GM23338 (cell line): ENCODE measurements at regions not wholly inside any gene's neighbourhood (a gene's known extent, or its start where the extent isn't known, plus 50 kb on each side); places are given as distances from the start of the nearest gene placed in this dataset.

ENCODE experiments used
- ATAC-seq: fragments of 200-7000 bp; cut with Tn5 transposase; 3 replicates; pipeline ENCODE4 v1.9.1; 2020
- DNase-seq: peaks from one replicate; pipeline ENCODE4 v3.0.0-alpha.2; 2015; ENCODE audit warnings: low spot score
- H2AFZ ChIP-seq: fragments of 200-600 bp; sonication (generic); 2 replicates; pipeline ENCODE4 v1.8.0; 2016; ENCODE audit warnings: antibody characterized with exemption, mild to moderate bottlenecking, moderate library complexity
- H3F3A ChIP-seq: fragments of 200-600 bp; sonication (generic); replicated peaks from 2 replicates; pipeline ENCODE4 v1.8.0; 2017; ENCODE audit warnings: antibody characterized with exemption, mixed run types, low read depth
- H3K27ac ChIP-seq: fragments of 200-600 bp; sonication (generic); 2 replicates; pipeline ENCODE4 v1.6.1; 2016; ENCODE audit warnings: low read depth
- H3K27me3 ChIP-seq: fragments of 200-600 bp; sonication (generic); 2 replicates; pipeline ENCODE4 v1.8.0; 2016; ENCODE audit warnings: mild to moderate bottlenecking, mixed run types, moderate library complexity; ENCODE audit not compliant: insufficient read depth
- H3K36me3 ChIP-seq: fragments of 200-600 bp; sonication (generic); 2 replicates; pipeline ENCODE4 v1.8.0; 2016; ENCODE audit warnings: mild to moderate bottlenecking; ENCODE audit not compliant: insufficient read depth
- H3K4me1 ChIP-seq: fragments of 200-600 bp; sonication (generic); 2 replicates; pipeline ENCODE4 v1.8.0; 2016; ENCODE audit warnings: mild to moderate bottlenecking, moderate library complexity; ENCODE audit not compliant: insufficient read depth
- H3K4me2 ChIP-seq: fragments of 200-600 bp; sonication (generic); 2 replicates; pipeline ENCODE4 v1.7.1; 2017; ENCODE audit warnings: mixed run types
- H3K4me3 ChIP-seq: fragments of 200-600 bp; sonication (generic); 2 replicates; pipeline ENCODE4 v1.6.1; 2016; ENCODE audit warnings: mixed run types
- H3K79me2 ChIP-seq: fragments of 200-600 bp; sonication (generic); replicated peaks from 2 replicates; pipeline ENCODE4 v1.8.0; 2017; ENCODE audit warnings: mild to moderate bottlenecking; ENCODE audit not compliant: insufficient read depth
- H3K9me2 ChIP-seq: fragments of 200-600 bp; sonication (generic); 2 replicates; pipeline ENCODE4 v1.8.0; 2017; ENCODE audit not compliant: insufficient read depth
- H4K20me1 ChIP-seq: fragments of 200-600 bp; sonication (generic); replicated peaks from 2 replicates; pipeline ENCODE4 v1.8.0; 2017; ENCODE audit warnings: mild to moderate bottlenecking; ENCODE audit not compliant: insufficient read depth
- H3K27ac Mint-ChIP-seq: 2 replicates; pipeline ENCODE4 v1.8.0; 2020; ENCODE audit warnings: inconsistent platforms, mild to moderate bottlenecking, moderate library complexity, mixed read lengths
- H3K27me3 Mint-ChIP-seq: 3 replicates; pipeline ENCODE4 v1.8.0; 2022; ENCODE audit warnings: low read depth, mild to moderate bottlenecking, moderate library complexity, mixed read lengths, inconsistent platforms; ENCODE audit not compliant: insufficient read depth, poor library complexity
- H3K36me3 Mint-ChIP-seq: 3 replicates; pipeline ENCODE4 v1.8.0; 2021; ENCODE audit warnings: low read depth, mild to moderate bottlenecking, inconsistent platforms, moderate library complexity, mixed read lengths
- H3K4me1 Mint-ChIP-seq: 3 replicates; pipeline ENCODE4 v1.8.0; 2020; ENCODE audit warnings: mild to moderate bottlenecking, inconsistent platforms, mixed read lengths
- H3K4me3 Mint-ChIP-seq: 3 replicates; pipeline ENCODE4 v1.8.0; 2021; ENCODE audit warnings: moderate library complexity, mild to moderate bottlenecking, inconsistent platforms, mixed read lengths
- H3K9me3 Mint-ChIP-seq: 3 replicates; pipeline ENCODE4 v1.8.0; 2020; ENCODE audit warnings: moderate library complexity, mild to moderate bottlenecking, inconsistent platforms, mixed read lengths
- EZH2phosphoT487 ChIP-seq: fragments of 200-600 bp; sonication (generic); IDR thresholded peaks from one replicate; pipeline ENCODE4 v1.8.1; 2018; ENCODE audit warnings: antibody characterized with exemption; ENCODE audit not compliant: unreplicated experiment
- NANOG ChIP-seq: IDR thresholded peaks from 2 replicates; pipeline ENCODE4 v1.6.1; 2016; ENCODE audit warnings: antibody characterized with exemption, borderline replicate concordance
- POLR2AphosphoS5 ChIP-seq: IDR thresholded peaks from 2 replicates; pipeline ENCODE4 v1.6.1; 2016; ENCODE audit warnings: antibody characterized with exemption, low read depth
- STAT1 ChIP-seq: IDR thresholded peaks from one replicate; pipeline ENCODE4 v1.6.1; 2016; ENCODE audit warnings: antibody characterized with exemption; ENCODE audit not compliant: unreplicated experiment
- ZNF114 ChIP-seq: fragments of 250-450 bp; sonication (Bioruptor Pico); IDR thresholded peaks from 2 replicates; pipeline ENCODE4 v1.5.0; 2020; ENCODE audit warnings: mild to moderate bottlenecking, moderate library complexity
- TF ChIP-seq, protein P1 (sequence below): IDR thresholded peaks from one replicate; pipeline ENCODE4 v1.6.1; 2018; ENCODE audit warnings: antibody characterized with exemption; ENCODE audit not compliant: unreplicated experiment
- TF ChIP-seq, protein P2 (sequence below): IDR thresholded peaks from 2 replicates; pipeline ENCODE4 v1.6.1; 2016; ENCODE audit warnings: antibody characterized with exemption
- TF ChIP-seq, protein P3 (sequence below): fragments of 250-450 bp; sonication (Bioruptor Pico); IDR thresholded peaks from 2 replicates; pipeline ENCODE4 v1.5.0; 2020; ENCODE audit warnings: mild to moderate bottlenecking, moderate library complexity
- TF ChIP-seq, protein P4 (sequence below), 2 experiments: fragments of 200-600 bp in 1 of 2; sonication (generic) in 1 of 2; conservative IDR thresholded peaks; 2 replicates each; pipeline versions ENCODE4 v1.5.1 to v1.6.1; 2016 to 2017; ENCODE audit warnings: antibody characterized with exemption in 2 of 2, low read depth in 2 of 2, mild to moderate bottlenecking in 2 of 2, moderate library complexity in 1 of 2

DNA sequence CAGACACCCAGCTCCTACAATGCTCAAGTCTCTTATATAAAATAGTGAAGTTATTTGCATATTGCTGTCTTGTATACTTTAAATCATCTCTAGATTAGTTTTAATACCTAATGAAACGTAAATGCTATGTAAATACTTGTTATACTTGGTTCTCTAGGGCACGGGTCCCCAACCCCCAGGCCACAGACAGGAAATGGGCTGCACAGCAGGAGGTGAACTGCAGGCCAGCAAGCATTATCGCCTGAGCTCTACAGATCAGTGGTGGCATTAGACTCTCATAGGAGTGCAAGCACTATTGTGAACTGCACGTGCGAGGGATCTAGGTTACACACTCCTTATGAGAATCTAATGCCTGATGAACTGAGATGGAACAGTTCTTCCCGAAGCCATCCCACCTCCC lies 395.9 kb upstream of the EMCN start (continued):
- TF ChIP-seq, protein P1, sequence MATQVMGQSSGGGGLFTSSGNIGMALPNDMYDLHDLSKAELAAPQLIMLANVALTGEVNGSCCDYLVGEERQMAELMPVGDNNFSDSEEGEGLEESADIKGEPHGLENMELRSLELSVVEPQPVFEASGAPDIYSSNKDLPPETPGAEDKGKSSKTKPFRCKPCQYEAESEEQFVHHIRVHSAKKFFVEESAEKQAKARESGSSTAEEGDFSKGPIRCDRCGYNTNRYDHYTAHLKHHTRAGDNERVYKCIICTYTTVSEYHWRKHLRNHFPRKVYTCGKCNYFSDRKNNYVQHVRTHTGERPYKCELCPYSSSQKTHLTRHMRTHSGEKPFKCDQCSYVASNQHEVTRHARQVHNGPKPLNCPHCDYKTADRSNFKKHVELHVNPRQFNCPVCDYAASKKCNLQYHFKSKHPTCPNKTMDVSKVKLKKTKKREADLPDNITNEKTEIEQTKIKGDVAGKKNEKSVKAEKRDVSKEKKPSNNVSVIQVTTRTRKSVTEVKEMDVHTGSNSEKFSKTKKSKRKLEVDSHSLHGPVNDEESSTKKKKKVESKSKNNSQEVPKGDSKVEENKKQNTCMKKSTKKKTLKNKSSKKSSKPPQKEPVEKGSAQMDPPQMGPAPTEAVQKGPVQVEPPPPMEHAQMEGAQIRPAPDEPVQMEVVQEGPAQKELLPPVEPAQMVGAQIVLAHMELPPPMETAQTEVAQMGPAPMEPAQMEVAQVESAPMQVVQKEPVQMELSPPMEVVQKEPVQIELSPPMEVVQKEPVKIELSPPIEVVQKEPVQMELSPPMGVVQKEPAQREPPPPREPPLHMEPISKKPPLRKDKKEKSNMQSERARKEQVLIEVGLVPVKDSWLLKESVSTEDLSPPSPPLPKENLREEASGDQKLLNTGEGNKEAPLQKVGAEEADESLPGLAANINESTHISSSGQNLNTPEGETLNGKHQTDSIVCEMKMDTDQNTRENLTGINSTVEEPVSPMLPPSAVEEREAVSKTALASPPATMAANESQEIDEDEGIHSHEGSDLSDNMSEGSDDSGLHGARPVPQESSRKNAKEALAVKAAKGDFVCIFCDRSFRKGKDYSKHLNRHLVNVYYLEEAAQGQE, result no peak

DNA sequence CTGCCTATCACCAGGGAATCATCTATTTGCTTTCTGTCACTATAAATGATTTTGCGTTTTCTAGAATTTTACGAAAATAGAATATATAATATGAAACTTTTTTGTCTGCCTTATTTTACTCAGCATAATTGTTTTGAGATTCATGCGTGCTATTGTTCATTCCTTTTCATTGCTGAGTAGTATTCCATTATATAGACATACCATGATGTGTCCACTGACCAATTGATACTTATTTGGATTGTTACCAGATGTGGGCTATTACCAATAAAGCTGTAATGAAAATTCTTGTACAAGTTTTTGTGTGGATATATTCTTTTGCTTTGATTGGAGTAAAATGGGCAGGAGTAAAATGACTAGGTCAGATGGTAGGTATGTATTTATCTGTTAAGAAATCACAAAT lies 390.7 kb upstream of the EMCN start:
- ATAC-seq (no peak), DNase-seq (no peak)
- peaks cover 6% of the 10 kb centered on the region; the same call in 2 of the 3 replicates for H3K9me3 Mint-ChIP-seq
- Histone ChIP-seq H3K9me2 (peaks cover 8% of the 10 kb centered on the region; the same call in 1 of the 2 replicates), H3F3A (no peaks in the 10 kb centered on the region), H4K20me1 (no peaks in the 10 kb centered on the region), H3K36me3 (no peaks in the 10 kb centered on the region), H3K4me2 (no peak overlapping the region), H3K4me1 (peaks cover 17% of the 10 kb centered on the region), H3K27me3 (no peaks in the 10 kb centered on the region), H3K79me2 (no peaks in the 10 kb centered on the region), H3K27ac (no peak overlapping the region), H3K4me3 (no peak overlapping the region), H2AFZ (no peak overlapping the region)
- peaks cover 10% of the 10 kb centered on the region for H3K4me1 Mint-ChIP-seq
- no peak overlapping the region for H3K27ac Mint-ChIP-seq
- H3K36me3 Mint-ChIP-seq, result no peaks in the 10 kb centered on the region
- H3K4me3 Mint-ChIP-seq, result no peak overlapping the region
- no peaks in the 10 kb centered on the region for H3K27me3 Mint-ChIP-seq
- TF ChIP-seq, protein P2, sequence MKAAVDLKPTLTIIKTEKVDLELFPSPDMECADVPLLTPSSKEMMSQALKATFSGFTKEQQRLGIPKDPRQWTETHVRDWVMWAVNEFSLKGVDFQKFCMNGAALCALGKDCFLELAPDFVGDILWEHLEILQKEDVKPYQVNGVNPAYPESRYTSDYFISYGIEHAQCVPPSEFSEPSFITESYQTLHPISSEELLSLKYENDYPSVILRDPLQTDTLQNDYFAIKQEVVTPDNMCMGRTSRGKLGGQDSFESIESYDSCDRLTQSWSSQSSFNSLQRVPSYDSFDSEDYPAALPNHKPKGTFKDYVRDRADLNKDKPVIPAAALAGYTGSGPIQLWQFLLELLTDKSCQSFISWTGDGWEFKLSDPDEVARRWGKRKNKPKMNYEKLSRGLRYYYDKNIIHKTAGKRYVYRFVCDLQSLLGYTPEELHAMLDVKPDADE, result no peak
- TF ChIP-seq EZH2phosphoT487 (no peak), STAT1 (no peak), POLR2AphosphoS5 (no peak), NANOG (no peak), ZNF114 (CRISPR knock-in tag) (no peak)
- TF ChIP-seq, protein P1, result no peak
- TF ChIP-seq, protein P3, sequence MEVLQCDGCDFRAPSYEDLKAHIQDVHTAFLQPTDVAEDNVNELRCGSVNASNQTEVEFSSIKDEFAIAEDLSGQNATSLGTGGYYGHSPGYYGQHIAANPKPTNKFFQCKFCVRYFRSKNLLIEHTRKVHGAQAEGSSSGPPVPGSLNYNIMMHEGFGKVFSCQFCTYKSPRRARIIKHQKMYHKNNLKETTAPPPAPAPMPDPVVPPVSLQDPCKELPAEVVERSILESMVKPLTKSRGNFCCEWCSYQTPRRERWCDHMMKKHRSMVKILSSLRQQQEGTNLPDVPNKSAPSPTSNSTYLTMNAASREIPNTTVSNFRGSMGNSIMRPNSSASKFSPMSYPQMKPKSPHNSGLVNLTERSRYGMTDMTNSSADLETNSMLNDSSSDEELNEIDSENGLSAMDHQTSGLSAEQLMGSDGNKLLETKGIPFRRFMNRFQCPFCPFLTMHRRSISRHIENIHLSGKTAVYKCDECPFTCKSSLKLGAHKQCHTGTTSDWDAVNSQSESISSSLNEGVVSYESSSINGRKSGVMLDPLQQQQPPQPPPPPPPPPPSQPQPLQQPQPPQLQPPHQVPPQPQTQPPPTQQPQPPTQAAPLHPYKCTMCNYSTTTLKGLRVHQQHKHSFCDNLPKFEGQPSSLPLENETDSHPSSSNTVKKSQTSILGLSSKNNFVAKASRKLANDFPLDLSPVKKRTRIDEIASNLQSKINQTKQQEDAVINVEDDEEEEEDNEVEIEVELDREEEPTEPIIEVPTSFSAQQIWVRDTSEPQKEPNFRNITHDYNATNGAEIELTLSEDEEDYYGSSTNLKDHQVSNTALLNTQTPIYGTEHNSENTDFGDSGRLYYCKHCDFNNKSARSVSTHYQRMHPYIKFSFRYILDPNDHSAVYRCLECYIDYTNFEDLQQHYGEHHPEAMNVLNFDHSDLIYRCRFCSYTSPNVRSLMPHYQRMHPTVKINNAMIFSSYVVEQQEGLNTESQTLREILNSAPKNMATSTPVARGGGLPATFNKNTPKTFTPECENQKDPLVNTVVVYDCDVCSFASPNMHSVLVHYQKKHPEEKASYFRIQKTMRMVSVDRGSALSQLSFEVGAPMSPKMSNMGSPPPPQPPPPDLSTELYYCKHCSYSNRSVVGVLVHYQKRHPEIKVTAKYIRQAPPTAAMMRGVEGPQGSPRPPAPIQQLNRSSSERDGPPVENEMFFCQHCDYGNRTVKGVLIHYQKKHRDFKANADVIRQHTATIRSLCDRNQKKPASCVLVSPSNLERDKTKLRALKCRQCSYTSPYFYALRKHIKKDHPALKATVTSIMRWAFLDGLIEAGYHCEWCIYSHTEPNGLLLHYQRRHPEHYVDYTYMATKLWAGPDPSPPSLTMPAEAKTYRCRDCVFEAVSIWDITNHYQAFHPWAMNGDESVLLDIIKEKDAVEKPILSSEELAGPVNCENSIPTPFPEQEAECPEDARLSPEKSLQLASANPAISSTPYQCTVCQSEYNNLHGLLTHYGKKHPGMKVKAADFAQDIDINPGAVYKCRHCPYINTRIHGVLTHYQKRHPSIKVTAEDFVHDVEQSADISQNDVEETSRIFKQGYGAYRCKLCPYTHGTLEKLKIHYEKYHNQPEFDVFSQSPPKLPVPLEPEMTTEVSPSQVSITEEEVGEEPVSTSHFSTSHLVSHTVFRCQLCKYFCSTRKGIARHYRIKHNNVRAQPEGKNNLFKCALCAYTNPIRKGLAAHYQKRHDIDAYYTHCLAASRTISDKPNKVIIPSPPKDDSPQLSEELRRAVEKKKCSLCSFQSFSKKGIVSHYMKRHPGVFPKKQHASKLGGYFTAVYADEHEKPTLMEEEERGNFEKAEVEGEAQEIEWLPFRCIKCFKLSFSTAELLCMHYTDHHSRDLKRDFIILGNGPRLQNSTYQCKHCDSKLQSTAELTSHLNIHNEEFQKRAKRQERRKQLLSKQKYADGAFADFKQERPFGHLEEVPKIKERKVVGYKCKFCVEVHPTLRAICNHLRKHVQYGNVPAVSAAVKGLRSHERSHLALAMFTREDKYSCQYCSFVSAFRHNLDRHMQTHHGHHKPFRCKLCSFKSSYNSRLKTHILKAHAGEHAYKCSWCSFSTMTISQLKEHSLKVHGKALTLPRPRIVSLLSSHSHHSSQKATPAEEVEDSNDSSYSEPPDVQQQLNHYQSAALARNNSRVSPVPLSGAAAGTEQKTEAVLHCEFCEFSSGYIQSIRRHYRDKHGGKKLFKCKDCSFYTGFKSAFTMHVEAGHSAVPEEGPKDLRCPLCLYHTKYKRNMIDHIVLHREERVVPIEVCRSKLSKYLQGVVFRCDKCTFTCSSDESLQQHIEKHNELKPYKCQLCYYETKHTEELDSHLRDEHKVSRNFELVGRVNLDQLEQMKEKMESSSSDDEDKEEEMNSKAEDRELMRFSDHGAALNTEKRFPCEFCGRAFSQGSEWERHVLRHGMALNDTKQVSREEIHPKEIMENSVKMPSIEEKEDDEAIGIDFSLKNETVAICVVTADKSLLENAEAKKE (CRISPR knock-in tag), result no peak
- TF ChIP-seq, protein P4, sequence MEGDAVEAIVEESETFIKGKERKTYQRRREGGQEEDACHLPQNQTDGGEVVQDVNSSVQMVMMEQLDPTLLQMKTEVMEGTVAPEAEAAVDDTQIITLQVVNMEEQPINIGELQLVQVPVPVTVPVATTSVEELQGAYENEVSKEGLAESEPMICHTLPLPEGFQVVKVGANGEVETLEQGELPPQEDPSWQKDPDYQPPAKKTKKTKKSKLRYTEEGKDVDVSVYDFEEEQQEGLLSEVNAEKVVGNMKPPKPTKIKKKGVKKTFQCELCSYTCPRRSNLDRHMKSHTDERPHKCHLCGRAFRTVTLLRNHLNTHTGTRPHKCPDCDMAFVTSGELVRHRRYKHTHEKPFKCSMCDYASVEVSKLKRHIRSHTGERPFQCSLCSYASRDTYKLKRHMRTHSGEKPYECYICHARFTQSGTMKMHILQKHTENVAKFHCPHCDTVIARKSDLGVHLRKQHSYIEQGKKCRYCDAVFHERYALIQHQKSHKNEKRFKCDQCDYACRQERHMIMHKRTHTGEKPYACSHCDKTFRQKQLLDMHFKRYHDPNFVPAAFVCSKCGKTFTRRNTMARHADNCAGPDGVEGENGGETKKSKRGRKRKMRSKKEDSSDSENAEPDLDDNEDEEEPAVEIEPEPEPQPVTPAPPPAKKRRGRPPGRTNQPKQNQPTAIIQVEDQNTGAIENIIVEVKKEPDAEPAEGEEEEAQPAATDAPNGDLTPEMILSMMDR (conservative IDR thresholded peaks at IDR 0.05; ENCODE audit: low read depth in 2 of 2), result no peak
